BJ (cell line): ENCODE measurements at regions not wholly inside any gene's neighbourhood (a gene's known extent, or its start where the extent isn't known, plus 50 kb on each side); places are given as distances from the start of the nearest gene placed in this dataset.

Experiments used
- CTCF ChIA-PET: fragments of 350-600 bp; formaldehyde crosslinking; extraction: SDS; loops from one replicate; lab custom pipeline; 2021; ENCODE audit warnings: antibody characterized with exemption, inconsistent platforms; lab: Yijun Ruan, JAX
- POLR2A ChIA-PET: fragments of 300-600 bp; sonication (Branson Sonifier 250); formaldehyde crosslinking; extraction: SDS; loops from one replicate; lab custom pipeline; 2021; ENCODE audit warnings: antibody characterized with exemption; lab: Charles Lee
- DNase-seq: peaks from one replicate; pipeline ENCODE4 v3.0.0-alpha.2; 2011; ENCODE audit warnings: low read depth
- H3K27me3 ChIP-seq: 2 replicates; pipeline ENCODE4 v1.6.0; 2011; ENCODE audit warnings: low read length; ENCODE audit not compliant: control insufficient read depth, insufficient read depth
- H3K36me3 ChIP-seq: 2 replicates; pipeline ENCODE4 v1.5.1; 2011; ENCODE audit warnings: low read length; ENCODE audit not compliant: control insufficient read depth, insufficient read depth
- H3K4me3 ChIP-seq: 2 replicates; pipeline ENCODE4 v1.5.1; 2011; ENCODE audit warnings: low read depth, mild to moderate bottlenecking, control low read depth, low read length
- TF ChIP-seq, protein P1 (sequence below): IDR thresholded peaks from 2 replicates; pipeline ENCODE4 v1.5.1; 2011; ENCODE audit warnings: low read depth, mild to moderate bottlenecking, control low read depth, inconsistent platforms, low read length, moderate library complexity; ENCODE audit not compliant: insufficient read depth

DNA sequence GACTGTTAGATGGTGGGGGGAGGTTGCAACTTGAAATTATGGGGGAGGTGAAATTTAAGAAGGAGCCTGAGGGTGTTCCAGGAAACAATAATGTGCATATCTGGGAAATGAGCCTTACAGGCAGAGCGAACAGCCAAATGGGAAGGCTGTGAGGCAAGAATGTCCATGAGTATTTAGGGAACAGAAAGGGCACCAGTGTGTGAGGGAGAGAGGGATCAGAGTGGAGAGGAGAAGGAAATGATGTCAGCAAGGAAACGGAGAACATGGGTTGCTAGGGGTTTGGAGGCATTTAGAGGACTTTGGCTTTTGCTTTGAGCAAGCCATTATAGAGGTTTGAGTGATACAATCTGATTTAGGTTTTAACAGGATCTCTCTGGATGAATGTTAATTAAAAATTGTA is 285.4 kb downstream of the TLE4 start:
- H3K36me3 ChIP-seq: no peaks in the 10 kb centered on the region
- POLR2A ChIA-PET: no interaction called here
- DNase-seq: no peak
- no peak overlapping the region for H3K4me3 ChIP-seq
- CTCF ChIA-PET: no interaction called here
- no peaks in the 10 kb centered on the region for H3K27me3 ChIP-seq
- TF ChIP-seq, protein P1, sequence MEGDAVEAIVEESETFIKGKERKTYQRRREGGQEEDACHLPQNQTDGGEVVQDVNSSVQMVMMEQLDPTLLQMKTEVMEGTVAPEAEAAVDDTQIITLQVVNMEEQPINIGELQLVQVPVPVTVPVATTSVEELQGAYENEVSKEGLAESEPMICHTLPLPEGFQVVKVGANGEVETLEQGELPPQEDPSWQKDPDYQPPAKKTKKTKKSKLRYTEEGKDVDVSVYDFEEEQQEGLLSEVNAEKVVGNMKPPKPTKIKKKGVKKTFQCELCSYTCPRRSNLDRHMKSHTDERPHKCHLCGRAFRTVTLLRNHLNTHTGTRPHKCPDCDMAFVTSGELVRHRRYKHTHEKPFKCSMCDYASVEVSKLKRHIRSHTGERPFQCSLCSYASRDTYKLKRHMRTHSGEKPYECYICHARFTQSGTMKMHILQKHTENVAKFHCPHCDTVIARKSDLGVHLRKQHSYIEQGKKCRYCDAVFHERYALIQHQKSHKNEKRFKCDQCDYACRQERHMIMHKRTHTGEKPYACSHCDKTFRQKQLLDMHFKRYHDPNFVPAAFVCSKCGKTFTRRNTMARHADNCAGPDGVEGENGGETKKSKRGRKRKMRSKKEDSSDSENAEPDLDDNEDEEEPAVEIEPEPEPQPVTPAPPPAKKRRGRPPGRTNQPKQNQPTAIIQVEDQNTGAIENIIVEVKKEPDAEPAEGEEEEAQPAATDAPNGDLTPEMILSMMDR: no peak

DNA sequence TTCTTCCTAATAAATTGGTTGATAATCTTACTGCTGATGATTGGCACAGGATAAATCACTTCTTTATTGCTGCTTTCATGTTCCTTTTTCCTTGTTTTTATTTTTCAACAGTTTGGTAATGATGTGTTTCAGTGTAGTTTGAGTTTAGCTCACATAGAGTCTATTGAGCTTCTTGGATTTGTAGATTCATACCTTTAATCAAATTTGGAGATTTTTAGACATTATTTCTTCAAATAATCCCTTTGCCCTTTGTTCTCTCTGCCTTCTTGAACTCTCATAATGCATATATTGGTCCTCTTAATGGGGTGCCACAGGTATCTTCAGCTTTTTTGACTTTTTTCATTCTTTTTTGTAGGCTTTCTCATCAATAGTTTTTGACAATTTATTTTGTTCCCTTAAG is 275.3 kb downstream of the TLE4 start:
- ChIA-PET CTCF (no interaction called here), POLR2A (interaction anchor here (0.6 kb wide), 1 partner anchor 162 kb away, joined by 4 read pairs; no protein-coding TSS in a partner anchor)
- H3K36me3 ChIP-seq: no peaks in the 10 kb centered on the region
- H3K27me3 ChIP-seq: no peaks in the 10 kb centered on the region
- no peak for DNase-seq
- H3K4me3 ChIP-seq: no peak overlapping the region
- TF ChIP-seq, protein P1: no peak

DNA sequence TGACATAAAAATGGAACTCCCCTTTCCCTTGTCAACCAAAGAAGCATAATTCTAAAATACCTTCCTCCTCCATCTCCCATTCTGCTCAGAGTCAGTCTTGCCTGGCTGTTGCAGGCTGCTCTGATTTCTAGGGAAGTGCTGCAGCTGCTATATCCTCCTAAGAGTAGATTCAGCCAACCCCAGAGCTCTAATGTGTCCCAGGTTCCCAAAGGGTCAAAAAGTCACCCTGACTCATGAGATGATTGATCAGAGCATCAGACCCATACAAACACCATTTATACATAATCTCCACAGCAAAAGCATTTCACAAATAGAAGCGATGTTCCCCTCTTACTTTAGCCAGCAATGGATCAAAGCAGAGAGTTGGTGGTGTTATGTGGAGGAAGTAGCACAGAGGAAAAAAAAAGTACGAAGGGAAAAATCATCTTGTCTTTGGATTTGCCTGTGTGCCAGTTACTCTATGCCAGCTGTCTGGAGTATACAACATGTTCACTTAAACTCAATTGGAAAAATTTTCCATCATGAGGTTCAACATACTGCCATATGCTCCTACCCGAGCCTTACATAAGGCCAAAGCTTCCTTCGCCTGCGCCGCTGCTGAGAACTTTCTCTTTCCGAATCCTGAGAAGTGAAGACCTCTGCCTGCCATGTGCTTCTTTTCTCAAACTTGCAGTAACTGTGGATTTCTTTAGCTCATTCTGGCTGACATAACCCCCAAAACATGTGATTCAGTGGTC is 258.0 kb downstream of the TLE4 start:
- ChIA-PET CTCF (no interaction called here), POLR2A (no interaction called here)
- no peak for DNase-seq
- no peak overlapping the region for H3K4me3 ChIP-seq
- TF ChIP-seq, protein P1: no peak
- no peaks in the 10 kb centered on the region for H3K36me3 ChIP-seq
- H3K27me3 ChIP-seq: peaks cover 3% of the 10 kb centered on the region

DNA sequence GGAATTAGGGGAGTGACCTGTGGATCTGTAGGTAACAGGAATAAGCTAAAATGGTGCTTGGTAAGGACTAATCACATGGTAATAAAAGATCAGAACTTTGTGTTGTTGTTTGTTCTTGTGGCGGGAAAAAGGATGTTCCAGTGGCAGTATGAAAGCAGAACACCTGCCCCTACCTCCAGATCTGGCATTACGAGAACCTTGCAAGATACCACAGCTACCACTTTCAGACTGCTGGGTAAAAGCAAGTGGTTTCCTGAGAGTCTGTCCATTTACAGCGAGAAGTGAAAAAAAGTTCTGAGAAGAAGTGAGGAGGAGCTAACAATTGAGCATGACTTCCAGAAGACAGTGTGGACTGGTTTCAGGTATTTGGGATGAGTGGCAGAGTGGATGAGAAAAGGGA is 252.5 kb downstream of the TLE4 start:
- ChIA-PET POLR2A (no interaction called here), CTCF (no interaction called here)
- H3K36me3 ChIP-seq: no peaks in the 10 kb centered on the region
- no peak for DNase-seq
- H3K27me3 ChIP-seq: peaks cover 3% of the 10 kb centered on the region
- TF ChIP-seq, protein P1: no peak
- H3K4me3 ChIP-seq: no peak overlapping the region

DNA sequence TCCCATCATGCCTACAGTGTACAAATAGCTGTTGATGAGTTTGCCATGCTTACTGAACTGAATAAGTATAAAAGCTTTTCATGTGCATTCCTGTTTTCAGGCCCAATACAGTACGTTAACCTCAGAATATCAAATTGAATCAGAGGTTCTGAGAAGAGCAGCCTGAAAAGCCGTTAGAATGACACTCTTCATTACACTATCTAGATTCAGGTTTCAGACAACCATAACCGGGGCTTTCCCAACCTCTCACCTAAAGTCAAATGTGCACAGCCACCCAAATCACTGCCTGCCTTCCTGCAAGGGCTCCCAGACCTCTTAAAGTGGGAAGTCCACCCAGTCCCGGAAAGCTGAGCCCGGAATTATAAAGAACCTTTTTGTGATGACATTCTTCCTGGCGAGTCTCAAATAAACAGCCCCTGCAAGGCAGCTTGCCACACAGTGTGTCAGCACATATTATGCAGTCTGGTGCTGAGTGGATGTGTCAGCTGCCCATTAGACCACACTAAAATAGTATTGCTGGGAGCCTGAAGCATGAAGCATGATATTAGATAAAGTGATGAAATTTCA is 245.8 kb downstream of the TLE4 start:
- ChIA-PET CTCF (no interaction called here), POLR2A (no interaction called here)
- H3K4me3 ChIP-seq: no peak overlapping the region
- peaks cover 11% of the 10 kb centered on the region for H3K27me3 ChIP-seq
- no peak for DNase-seq
- H3K36me3 ChIP-seq: no peaks in the 10 kb centered on the region
- TF ChIP-seq, protein P1: no peak
